CD4-positive, alpha-beta T cell treated with Interleukin-17A for 4 hours (primary cell): ENCODE measurements at regions not wholly inside any gene's neighbourhood (a gene's known extent, or its start where the extent isn't known, plus 50 kb on each side); places are given as distances from the start of the nearest gene placed in this dataset.
"Not testable (repeated sequence)": the region's sequence is repeated elsewhere in the genome, so short reads cannot be mapped to it uniquely, and the experiment has no call there.

ENCODE experiments used
- DNase-seq: peaks from one replicate; pipeline ENCODE4 v3.0.0-alpha.2; 2020; ENCODE audit warnings: mixed read lengths

DNA sequence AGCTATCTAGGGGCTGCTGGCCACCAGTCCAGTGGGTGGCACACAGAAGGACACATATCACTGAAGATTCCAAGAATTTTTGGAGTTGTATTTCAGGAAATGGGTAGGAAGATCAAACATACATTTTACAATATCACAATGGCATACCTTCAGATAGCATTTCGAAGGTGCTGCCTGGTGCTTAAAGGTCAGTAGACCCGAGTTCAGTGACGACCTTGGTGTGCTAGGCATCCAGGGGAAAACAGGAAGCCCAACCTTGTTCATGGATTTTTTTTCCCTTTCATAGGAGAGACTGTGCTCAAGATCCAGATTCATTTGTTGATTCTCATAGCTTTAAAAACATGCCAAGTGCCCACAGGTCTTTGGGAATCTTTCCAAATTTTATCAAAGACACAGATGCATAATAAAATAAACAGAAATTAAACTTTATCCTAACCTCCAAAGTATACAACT is 51.0 kb upstream of the RCBTB2 start:
- DNase-seq = no peak

DNA sequence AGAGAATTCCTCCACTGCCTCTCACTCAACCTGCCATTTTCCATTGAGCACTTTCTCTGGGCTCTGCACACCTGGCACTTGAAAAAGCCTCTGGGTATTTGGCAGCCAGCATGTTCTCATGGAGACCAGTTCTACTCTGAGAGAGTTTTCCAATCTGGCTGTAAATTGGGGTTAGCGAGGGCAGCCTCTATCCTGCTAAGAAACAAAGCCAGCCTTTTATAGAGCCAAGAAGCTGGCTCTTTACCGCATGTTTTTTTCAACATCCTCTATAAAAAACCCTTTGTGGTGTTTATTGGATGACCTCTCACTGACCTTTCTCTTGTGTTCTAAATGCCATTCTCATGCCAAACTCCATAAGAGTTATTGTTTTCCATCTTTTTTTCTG is 52.6 kb upstream of the RCBTB2 start:
- DNase-seq = no peak

DNA sequence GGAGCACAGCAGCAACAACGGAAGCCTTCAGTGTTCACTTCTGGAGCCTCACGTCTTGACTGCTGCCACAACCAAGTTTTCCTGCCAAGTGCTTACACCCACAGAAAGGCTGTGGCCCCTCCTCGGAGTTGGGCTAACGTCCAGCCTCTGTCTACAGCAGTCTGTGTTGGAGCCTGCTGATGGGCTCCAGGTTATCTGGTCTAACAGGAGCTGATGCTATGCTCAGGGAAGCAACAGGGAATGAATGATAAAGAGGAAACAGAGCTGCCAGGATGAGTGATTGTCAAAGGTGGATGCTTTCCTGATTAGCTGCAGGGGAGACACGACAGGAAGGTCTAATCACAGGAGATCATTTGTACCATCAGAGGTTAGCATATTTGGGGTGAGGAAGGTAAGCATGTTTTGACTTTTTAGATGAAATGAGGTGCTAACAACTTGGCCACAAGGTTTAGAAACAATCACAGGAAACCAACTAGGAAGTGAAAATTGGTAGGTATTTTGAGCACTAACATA is 53.8 kb upstream of the RCBTB2 start:
- DNase-seq = no peak

DNA sequence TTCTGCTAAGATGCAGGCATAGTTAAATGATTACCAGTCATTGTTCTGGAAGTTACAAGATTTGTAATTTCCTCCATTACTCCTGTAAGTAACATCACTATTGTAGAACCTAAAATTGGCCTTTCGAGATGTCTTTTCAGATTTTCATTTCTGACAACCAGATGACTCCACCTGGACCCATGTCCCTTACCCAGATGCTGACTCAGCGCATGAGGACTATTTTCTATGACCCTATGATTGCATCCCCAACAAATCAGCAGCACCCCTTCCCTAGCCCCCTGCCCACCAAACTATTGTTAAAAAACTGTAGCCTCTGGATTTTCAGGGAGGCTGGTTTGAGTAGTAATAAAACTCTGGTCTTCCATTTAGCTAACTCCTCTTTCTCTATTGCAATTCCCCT is 55.2 kb upstream of the RCBTB2 start:
- DNase-seq = no peak

DNA sequence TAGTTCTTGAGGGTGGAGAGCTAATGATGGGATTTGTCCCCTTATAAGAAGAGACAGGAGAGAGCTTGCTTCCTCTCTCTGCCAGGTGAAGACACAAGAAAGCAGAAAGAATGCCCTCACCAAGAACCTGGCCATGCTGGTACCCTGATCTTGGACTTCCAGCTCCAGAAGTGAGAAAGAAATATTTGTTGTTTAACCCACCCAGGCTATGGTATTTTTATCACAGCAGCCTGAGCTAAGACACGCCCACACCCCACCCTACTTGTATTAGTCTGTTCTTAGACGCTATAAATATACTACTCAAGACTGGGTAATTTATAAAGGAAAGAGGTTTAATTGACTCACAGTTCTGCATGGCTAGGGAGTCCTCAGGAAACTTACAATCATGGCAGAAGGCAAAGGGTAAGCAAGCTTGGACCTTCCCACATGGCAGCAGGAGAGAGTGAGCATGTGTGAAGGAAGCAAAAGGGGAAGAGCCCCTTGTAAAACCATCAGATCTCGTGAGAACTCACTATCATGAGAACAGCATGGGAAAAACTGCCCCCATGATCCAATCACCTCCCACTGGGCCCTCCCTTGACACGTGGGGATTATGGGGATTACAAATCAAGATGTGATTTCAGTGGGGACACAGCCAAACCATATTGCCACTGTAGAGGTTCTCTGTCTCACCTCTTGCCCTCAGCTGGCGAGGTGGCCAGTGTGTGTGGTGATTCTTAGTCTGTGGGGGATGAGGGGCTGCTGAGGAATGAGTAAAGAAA is 57.4 kb upstream of the RCBTB2 start:
- no peak for DNase-seq

DNA sequence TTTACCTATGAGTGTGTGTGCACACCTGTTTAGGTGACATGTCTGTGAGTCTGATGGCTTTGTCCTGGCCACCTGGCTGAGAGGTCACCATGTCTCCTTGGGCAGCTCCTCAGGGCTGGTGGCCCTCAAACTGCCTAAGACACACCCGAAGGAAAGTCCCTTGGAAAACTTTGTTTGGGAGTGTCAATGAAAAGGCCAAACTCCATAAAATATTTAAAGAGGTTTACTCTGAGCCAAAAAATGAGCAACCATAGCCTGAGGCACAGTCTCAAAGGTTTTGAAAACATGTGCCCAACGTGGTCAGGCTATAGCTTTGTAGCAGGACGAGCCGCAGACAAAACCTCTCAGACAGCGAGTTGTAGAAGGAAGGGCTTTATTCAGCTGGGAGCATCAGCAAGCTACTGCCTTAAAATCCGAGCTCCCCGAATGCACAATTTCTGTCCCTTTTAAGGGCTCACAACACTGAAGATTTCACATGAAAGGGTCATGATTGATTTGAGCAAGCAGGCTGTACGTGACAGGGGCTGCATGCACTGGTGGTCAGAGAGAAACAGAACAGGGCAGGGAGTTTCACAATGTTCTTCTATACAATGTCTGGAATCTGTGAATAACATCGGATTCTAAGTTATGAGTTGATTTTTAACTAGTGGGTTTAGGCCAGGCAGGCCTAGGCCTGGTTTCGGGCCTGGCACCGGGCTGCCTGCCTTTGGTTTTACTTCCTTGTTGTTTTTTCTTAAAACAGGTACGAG is 58.4 kb upstream of the RCBTB2 start:
- not testable (repeated sequence) for DNase-seq

DNA sequence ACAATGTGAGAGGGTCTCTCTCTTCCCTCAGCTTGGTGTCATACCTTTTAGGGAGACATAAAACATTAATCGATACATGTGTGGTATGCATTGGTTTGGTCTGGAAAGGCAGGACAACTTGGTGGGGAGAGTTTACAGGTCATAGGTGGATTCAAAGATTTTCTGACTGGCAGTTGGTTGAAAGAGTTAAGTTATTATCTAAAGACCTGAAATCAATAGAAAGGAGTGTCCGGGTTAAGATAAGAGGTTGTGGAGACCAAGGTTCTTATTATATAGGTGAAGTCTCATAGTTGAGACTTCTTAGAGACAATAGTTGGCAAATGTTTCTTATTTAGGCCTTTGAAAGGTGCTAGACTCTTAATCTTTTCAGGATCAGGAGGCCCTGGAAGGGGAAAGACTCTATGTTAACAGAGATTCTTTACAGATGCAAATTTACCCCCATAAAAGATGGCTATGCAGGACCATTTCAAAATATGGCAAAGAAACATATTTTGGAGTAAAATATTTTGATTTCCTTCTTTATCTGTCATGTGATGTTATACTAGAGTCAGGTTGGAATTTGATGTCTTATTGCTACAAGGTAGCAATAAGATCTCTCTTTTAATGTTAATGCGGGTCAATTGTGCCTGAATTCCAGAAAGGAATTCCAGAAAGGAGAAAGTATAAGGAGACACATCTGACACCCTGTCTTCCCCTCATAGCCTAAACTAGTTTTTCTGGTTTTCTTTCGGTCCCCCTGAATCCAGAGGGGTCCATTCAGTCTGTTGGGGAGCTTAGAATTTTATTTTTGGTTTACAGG is 59.2 kb upstream of the RCBTB2 start:
- DNase-seq = no peak

DNA sequence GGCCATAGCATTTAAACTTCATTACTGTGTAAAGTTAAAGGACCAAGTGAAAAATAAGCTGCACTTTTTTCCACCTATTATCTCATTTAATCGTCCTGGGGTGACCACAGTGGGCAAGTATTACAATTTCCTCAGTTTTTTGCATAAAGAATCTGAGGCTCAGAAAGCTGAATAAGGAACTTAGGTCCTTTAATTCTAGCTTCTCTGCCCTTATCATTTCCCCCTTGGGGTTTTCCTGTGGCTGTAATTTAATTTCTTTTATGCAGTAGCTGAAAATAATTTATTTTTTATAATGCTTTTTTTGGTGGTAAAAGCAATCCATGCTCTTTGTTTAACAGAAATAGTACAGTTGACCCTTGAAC is 59.8 kb upstream of the RCBTB2 start:
- no peak for DNase-seq

DNA sequence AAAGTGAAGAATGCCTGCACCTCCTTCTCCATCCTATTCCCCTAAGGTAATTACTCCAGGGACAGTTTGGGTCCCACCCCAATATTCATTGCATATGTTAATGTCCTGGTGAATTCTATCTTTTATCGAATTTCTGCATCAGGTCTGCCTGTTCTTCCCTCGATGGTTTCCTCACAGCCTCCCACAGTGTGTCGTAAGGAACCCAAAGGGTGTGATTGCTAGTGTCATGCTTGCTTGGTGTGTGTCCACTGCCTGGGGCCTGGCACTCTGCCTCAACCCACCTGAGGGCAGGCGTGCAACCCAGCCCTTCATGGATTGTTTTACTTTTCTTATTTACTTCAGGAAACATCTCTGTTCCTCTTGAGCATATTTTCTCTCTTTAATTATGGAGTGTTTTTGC is 60.2 kb upstream of the CYSLTR2 start:
- no peak for DNase-seq

DNA sequence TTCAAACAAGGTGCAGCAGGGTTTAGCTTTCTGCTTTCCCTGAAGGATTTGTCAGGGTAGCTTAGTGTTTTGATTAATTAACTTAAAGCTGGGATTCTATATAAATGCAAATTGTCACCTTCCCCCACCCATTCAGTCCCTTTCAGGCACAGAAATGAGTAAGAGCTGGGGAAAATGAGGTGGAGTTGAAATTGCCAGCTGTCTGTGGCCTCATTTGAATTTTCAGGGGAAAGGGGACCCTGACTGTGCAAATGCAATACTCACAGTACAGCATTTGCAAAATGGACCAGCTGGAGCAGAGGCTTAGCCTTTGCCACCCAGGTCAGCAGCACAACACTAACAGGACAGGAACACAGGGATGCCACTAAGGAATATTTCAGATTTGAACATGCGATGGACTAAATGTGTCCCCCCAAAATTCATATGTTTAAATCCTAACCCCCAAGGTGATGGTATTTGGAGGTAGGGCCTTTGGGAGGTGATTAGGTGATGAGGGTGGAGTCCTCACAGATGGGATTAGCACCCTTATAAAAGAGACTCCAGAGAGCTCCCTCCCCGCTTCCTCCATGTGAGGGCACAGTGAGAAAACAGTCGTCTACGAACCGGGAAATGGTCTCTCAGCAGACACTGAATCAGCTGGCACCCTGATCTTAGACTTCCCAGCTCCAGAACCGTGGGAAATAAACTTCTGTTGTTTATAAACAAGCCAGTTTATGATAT is 59.5 kb upstream of the CYSLTR2 start:
- no peak for DNase-seq

DNA sequence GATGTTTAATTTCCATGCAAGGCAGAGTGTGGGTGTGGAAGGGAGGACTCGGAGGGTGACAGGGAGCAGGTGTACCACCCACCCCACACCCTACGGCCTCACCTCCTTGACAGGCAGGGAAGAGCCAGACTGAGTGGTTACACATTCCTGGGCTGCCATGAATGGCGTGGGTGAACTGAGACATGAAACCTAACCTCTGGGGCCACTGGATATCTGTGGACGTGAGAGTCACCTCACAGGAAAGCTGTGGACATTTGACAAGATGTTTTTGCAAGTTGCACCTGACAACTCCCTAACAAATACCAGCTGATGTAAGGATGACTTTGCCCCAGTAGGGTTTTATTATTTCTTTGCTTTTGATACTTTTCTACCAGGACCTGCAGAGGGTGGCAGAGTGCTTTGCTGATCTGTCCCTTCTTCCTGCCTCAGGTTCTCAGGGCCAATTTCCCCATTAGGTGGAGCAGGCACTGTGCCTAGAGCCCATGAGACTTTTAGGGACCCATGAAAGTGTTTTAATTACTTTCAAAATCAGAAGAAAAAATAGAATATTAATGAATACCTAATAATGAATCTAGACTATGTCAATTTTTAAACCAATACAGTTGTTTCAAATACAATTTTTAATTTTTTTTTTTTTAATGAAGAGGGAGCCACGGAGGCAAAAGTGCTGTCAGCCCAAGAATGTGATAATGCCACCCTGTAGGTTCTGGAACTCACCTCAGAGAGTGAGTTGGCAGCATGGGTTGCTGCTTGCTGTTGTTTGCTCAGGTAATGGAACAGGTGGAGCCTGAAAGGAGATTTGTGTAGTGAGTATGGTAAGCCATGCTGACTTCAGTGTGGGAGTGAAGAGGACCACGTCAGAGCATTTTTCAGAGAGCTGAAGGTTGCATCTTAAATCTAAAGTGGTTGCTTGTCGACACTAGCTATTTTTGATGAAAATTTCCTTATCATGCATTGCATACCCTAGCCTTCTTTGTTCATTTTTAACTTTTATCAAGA is 58.0 kb upstream of the CYSLTR2 start:
- peak; percentile 68 for DNase-seq

DNA sequence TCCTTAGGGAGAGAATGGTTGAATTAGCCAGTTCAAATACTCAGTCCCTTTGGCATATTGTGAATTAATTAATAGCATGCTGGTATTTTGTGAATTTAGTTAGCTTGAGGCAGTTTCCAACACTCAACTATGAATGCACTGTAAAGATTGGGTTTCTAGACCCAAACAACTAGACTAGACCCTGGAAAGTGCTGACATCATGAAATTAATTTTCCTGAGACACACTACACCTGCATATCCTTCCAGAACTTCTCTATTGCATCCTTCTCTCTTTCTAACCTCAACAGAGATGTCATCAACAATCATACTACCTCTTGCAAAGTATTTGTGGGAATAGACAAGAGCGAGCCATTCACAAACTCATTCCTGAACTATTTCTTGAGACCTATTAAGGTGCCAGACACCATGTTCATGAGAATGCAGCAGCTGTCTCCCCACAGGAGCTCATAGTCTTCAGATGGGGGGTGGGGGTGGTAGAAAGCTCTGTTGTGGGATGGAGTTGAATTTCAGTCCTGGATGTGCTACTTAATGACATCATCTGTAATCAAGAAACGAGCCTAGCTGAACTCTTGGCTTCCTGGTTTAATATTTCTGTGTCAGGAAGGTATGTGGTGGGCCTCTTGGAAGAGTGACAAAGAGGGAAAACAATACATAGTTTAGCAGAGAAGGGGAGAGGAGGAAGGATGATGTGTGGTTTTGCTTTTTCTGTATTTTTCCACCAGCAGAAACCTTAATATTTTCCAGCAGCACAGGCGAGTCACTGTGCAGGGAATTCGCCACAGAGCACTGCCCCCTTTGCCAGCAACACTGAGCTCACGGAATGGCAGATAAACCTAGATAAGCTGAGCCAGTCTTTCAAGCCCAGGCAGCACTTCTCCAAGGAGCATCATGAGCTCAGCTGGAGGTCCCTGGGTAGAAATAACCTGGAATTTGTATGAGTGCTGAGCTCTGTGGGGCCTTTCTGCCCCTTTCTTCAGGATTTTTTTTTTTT is 53.1 kb upstream of the CYSLTR2 start:
- no peak for DNase-seq

DNA sequence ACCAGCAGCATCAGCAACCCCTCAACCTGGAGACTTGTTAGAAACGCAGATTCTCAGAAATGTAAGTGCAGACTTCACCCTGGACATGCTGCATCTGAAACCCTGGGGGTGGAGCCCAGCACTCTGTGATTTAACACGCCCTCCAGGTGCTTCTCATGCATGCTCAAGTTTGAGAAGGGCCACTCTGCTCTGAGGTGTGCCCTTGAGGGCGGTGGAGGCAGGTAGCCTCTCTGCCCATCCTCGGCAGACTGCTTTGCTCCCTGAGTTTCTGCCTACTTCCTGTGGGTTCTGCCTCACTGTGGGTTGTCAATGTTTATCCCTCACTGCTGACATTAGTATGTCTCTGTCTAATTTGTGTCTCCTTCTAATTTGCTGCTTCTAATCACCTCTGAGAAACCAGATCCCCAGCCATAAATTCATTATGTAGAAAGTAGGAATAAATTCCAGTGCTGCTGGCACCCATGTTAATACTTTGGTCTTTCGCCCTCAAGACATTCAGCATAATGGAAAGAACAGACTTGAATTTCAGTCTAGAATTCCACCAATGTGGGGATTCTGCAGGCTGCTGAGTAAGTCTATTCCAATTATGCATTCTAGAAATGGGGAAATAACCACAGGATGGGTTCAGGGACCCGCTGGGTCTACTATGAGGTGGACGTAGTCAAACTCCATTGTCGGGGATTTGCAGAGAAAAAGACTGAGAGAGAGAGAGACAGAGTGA is 51.3 kb upstream of the CYSLTR2 start:
- DNase-seq = no peak

DNA sequence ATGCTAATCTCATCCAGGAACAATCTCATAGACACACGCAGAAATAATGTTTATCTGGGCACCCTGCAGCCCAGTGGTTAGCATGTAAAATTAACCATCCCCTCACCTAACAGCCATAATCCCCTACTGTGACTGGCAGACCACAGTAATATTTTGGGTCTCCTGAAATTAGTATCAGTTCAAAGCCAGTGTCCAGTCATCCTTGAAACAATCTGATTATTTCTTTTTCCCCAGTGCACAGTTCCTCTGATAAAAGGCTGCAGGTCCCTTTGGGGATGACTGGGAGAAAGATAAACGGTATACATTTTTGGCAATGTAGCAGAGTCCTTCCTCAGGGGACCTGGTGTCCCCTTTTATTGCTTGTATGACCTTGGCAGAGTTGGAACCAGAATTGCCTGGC is 50.4 kb upstream of the CYSLTR2 start:
- DNase-seq = no peak
